ENCODE measurements at regions not wholly inside any gene's neighbourhood (a gene's known extent, or its start where the extent isn't known, plus 50 kb on each side); places are given as distances from the start of the nearest gene placed in this dataset.

- peak; percentile 9 for TF ChIP-seq CHD7 (IDR thresholded peaks at IDR 0.05; ENCODE audit: insufficient replicate concordance, low read length)
- no peak for TF ChIP-seq CREB1 (IDR thresholded peaks at IDR 0.05)
Measured at GRCh38 chr9:78542491-78543181, 245.7 kb downstream of the PSAT1 start (continued).
